Tibial nerve (tissue), 4 donors: ENCODE measurements at regions not wholly inside any gene's neighbourhood (a gene's known extent, or its start where the extent isn't known, plus 50 kb on each side); places are given as distances from the start of the nearest gene placed in this dataset.

Experiments used
- EP300 ChIP-seq, 2 donors: sonication (generic); formaldehyde crosslinking; IDR thresholded peaks; one replicate each; pipeline ENCODE4 v1.6.1; 2017; ENCODE audit warnings: antibody characterized with exemption in 2 of 2, mild to moderate bottlenecking in 1 of 2
- POLR2A ChIP-seq, 2 donors: fragments of 450-650 bp; IDR thresholded peaks; one replicate each; pipeline ENCODE4 v1.6.1; 2017; ENCODE audit warnings: antibody characterized with exemption in 2 of 2, mild to moderate bottlenecking in 2 of 2, moderate library complexity in 2 of 2
- TF ChIP-seq, protein P1 (sequence below), 5 experiments: fragments of 200-600 bp in 3 of 5; fragments of 450-650 bp in 2 of 5; sonication (generic) in 3 of 5; IDR thresholded peaks; one replicate each; pipeline ENCODE4 v1.5.1; 2016 to 2019; ENCODE audit warnings: antibody characterized with exemption in 5 of 5, mild to moderate bottlenecking in 3 of 5, moderate library complexity in 2 of 5

DNA sequence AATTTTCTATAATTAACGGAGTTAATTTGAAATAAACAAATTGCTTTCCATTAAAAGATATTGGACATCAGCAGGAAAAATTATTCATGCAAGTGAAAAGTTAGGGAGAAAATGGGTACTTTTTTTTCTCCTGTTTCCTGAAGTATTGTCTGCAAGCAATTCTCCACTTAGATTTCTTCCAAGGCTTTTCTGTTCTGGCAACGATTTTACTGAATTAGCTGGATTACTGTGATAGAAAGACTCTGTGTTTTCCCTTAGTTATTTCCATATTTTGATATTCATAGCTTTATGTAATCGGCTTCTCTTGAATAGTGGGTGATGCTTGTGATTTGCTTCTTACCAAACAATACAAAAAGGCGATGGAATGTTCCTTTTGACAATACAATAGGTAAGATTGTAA lies 1333.9 kb downstream of the AMY1C start:
- TF ChIP-seq, protein P1, sequence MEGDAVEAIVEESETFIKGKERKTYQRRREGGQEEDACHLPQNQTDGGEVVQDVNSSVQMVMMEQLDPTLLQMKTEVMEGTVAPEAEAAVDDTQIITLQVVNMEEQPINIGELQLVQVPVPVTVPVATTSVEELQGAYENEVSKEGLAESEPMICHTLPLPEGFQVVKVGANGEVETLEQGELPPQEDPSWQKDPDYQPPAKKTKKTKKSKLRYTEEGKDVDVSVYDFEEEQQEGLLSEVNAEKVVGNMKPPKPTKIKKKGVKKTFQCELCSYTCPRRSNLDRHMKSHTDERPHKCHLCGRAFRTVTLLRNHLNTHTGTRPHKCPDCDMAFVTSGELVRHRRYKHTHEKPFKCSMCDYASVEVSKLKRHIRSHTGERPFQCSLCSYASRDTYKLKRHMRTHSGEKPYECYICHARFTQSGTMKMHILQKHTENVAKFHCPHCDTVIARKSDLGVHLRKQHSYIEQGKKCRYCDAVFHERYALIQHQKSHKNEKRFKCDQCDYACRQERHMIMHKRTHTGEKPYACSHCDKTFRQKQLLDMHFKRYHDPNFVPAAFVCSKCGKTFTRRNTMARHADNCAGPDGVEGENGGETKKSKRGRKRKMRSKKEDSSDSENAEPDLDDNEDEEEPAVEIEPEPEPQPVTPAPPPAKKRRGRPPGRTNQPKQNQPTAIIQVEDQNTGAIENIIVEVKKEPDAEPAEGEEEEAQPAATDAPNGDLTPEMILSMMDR (IDR thresholded peaks at IDR 0.05): no peak
- no peak for TF ChIP-seq POLR2A (IDR thresholded peaks at IDR 0.05)
- no peak for TF ChIP-seq EP300 (IDR thresholded peaks at IDR 0.05)
